HEK293 (cell line): ENCODE measurements at regions not wholly inside any gene's neighbourhood (a gene's known extent, or its start where the extent isn't known, plus 50 kb on each side); places are given as distances from the start of the nearest gene placed in this dataset.

Source experiments
- CTCF ChIA-PET: fragments of 350-600 bp; formaldehyde crosslinking; extraction: SDS; loops from one replicate; lab custom pipeline; 2021; ENCODE audit warnings: antibody characterized with exemption; lab: Yijun Ruan, JAX
- POLR2A ChIA-PET: fragments of 300-600 bp; formaldehyde crosslinking; extraction: SDS; loops from one replicate; lab custom pipeline; 2020; ENCODE audit warnings: antibody characterized with exemption, inconsistent platforms; lab: Yijun Ruan, JAX
- H3K27ac ChIP-seq: fragments of 200-500 bp; sonication (Bioruptor generic); 2 replicates; pipeline ENCODE4 v1.5.1; 2014; ENCODE audit warnings: low read depth, low read length, control low read depth, inconsistent platforms; ENCODE audit errors: extremely low read depth
- H3K36me3 ChIP-seq, 2 experiments: fragments of 200-500 bp in 1 of 2; sonication (Bioruptor generic) in 1 of 2; 1 replicate in 1 of 2; 2 replicates in 1 of 2; pipeline ENCODE4 v1.5.1; 2014 to 2017; ENCODE audit warnings: inconsistent platforms in 2 of 2, low read length in 2 of 2; ENCODE audit not compliant: control insufficient read depth in 2 of 2, insufficient read depth in 1 of 2
- H3K4me1 ChIP-seq: fragments of 200-500 bp; sonication (Bioruptor generic); 2 replicates; pipeline ENCODE4 v1.5.1; 2014; ENCODE audit warnings: mild to moderate bottlenecking, low read length, inconsistent platforms; ENCODE audit not compliant: control insufficient read depth, insufficient read depth
- H3K4me3 ChIP-seq: 2 replicates; pipeline ENCODE4 v1.5.1; 2011; ENCODE audit warnings: low read depth, mild to moderate bottlenecking, control low read depth, low read length, moderate library complexity
- H3K9me3 ChIP-seq: fragments of 200-500 bp; sonication (Bioruptor generic); 2 replicates; pipeline ENCODE4 v1.5.1; 2014; ENCODE audit warnings: low read depth, low read length, inconsistent platforms; ENCODE audit not compliant: control insufficient read depth, insufficient read depth
- ELK4 ChIP-seq: IDR thresholded peaks from 2 replicates; pipeline ENCODE4 v1.6.1; 2011; ENCODE audit warnings: mild to moderate bottlenecking, low read depth, low read length, borderline replicate concordance
- PRDM1 ChIP-seq: fragments of 450-650 bp; formaldehyde crosslinking; IDR thresholded peaks from 2 replicates; pipeline ENCODE4; 2016; ENCODE audit warnings: missing biosample characterization, missing genetic modification characterization
- ZBTB11 ChIP-seq: fragments of 450-650 bp; formaldehyde crosslinking; conservative IDR thresholded peaks from 2 replicates; pipeline ENCODE4 v1.5.1; 2016; ENCODE audit warnings: low read depth, missing biosample characterization, missing genetic modification characterization
- ZBTB21 ChIP-seq: fragments of 450-650 bp; formaldehyde crosslinking; IDR thresholded peaks from 2 replicates; pipeline ENCODE4 v1.5.1; 2017; ENCODE audit warnings: missing biosample characterization, missing genetic modification characterization
- ZEB2 ChIP-seq: fragments of 450-650 bp; formaldehyde crosslinking; IDR thresholded peaks from 2 replicates; pipeline ENCODE4 v1.5.1; 2016; ENCODE audit warnings: missing biosample characterization, missing genetic modification characterization
- ZIC2 ChIP-seq: fragments of 450-650 bp; formaldehyde crosslinking; IDR thresholded peaks from 2 replicates; pipeline ENCODE4 v1.5.1; 2016; ENCODE audit warnings: missing biosample characterization, missing genetic modification characterization
- ZNF155 ChIP-seq: fragments of 450-650 bp; formaldehyde crosslinking; IDR thresholded peaks from 2 replicates; pipeline ENCODE4 v1.5.1; 2016; ENCODE audit warnings: missing biosample characterization, missing genetic modification characterization
- ZNF157 ChIP-seq: fragments of 450-650 bp; formaldehyde crosslinking; IDR thresholded peaks from 2 replicates; pipeline ENCODE4 v1.5.1; 2016; ENCODE audit warnings: missing biosample characterization, missing genetic modification characterization
- ZNF16 ChIP-seq: fragments of 450-650 bp; formaldehyde crosslinking; IDR thresholded peaks from 2 replicates; pipeline ENCODE4 v1.5.1; 2016; ENCODE audit warnings: low read depth, missing biosample characterization, missing genetic modification characterization
- ZNF26 ChIP-seq: fragments of 450-650 bp; formaldehyde crosslinking; IDR thresholded peaks from 2 replicates; pipeline ENCODE4 v1.5.1; 2016; ENCODE audit warnings: missing biosample characterization, missing genetic modification characterization
- ZNF280C ChIP-seq: fragments of 450-650 bp; formaldehyde crosslinking; IDR thresholded peaks from 2 replicates; pipeline ENCODE4 v1.5.1; 2016; ENCODE audit warnings: missing biosample characterization, missing genetic modification characterization
- ZNF37A ChIP-seq: fragments of 450-650 bp; IDR thresholded peaks from 2 replicates; pipeline ENCODE4 v1.5.1; 2018; ENCODE audit warnings: missing biosample characterization, missing genetic modification characterization
- ZNF394 ChIP-seq: fragments of 450-650 bp; formaldehyde crosslinking; IDR thresholded peaks from 2 replicates; pipeline ENCODE4 v1.5.1; 2016; ENCODE audit warnings: missing biosample characterization, missing genetic modification characterization, mild to moderate bottlenecking, moderate library complexity, borderline replicate concordance
- ZNF48 ChIP-seq: fragments of 450-650 bp; formaldehyde crosslinking; IDR thresholded peaks from 2 replicates; pipeline ENCODE4 v1.5.1; 2016; ENCODE audit warnings: missing biosample characterization, missing genetic modification characterization
- ZNF704 ChIP-seq: fragments of 450-650 bp; formaldehyde crosslinking; IDR thresholded peaks from 2 replicates; pipeline ENCODE4 v1.5.1; 2016; ENCODE audit warnings: missing biosample characterization, missing genetic modification characterization
- ZSCAN4 ChIP-seq: fragments of 450-650 bp; formaldehyde crosslinking; IDR thresholded peaks from 2 replicates; pipeline ENCODE4 v1.5.1; 2017; ENCODE audit warnings: missing biosample characterization, missing genetic modification characterization

GRCh38 chr2:10195278-10196109 lies 73.0 kb downstream of the RRM2 start (continued):
- TF ChIP-seq ZNF280C (tag by site-specific recombination) = no peak
- no peak for TF ChIP-seq ZNF48

GRCh38 chr2:10196110-10196892 lies 73.8 kb downstream of the RRM2 start:
- ChIA-PET CTCF (interaction anchor here (0.6 kb wide), 1 partner anchor 72 kb away, joined by 3 read pairs; no protein-coding TSS in a partner anchor), POLR2A (no interaction called here)
- H3K4me3 ChIP-seq = no peak overlapping the region

More at GRCh38 chr2:10196110-10196892, 73.8 kb downstream of the RRM2 start:
- no peaks in the 10 kb centered on the region for H3K36me3 ChIP-seq
- no peaks in the 10 kb centered on the region for H3K9me3 ChIP-seq
- no peaks in the 10 kb centered on the region for H3K4me1 ChIP-seq
- H3K27ac ChIP-seq = no peak overlapping the region
- TF ChIP-seq ZBTB11 = no peak
- no peak for TF ChIP-seq ZEB2 (tag by site-specific recombination)
- TF ChIP-seq PRDM1 = no peak
- no peak for TF ChIP-seq ZSCAN4 (tag by site-specific recombination)
- no peak for TF ChIP-seq ZBTB21 (tag by site-specific recombination)
- no peak for TF ChIP-seq ZNF394 (tag by site-specific recombination)
- no peak for TF ChIP-seq ZNF16 (tag by site-specific recombination)
- no peak for TF ChIP-seq ELK4
- TF ChIP-seq ZNF37A (tag by site-specific recombination) = no peak
- no peak for TF ChIP-seq ZNF704 (tag by site-specific recombination)
- no peak for TF ChIP-seq ZIC2
- TF ChIP-seq ZNF155 (tag by site-specific recombination) = no peak
- no peak for TF ChIP-seq ZNF157 (tag by site-specific recombination)
- TF ChIP-seq ZNF26 = no peak
